Neural progenitor cell (in vitro differentiated cells): ENCODE measurements at regions not wholly inside any gene's neighbourhood (a gene's known extent, or its start where the extent isn't known, plus 50 kb on each side); places are given as distances from the start of the nearest gene placed in this dataset.
"Not testable (repeated sequence)": the region's sequence is repeated elsewhere in the genome, so short reads cannot be mapped to it uniquely, and the experiment has no call there.

Source experiments
- DNase-seq: peaks from one replicate; pipeline ENCODE4 v3.0.0-alpha.2; 2016; ENCODE audit warnings: low spot score
- H2AFZ ChIP-seq: fragments of 200-600 bp; sonication (generic); replicated peaks from 2 replicates; pipeline ENCODE4 v1.6.1; 2016; ENCODE audit warnings: antibody characterized with exemption
- H3F3A ChIP-seq: fragments of 200-600 bp; sonication (generic); 2 replicates; pipeline ENCODE4 v1.6.1; 2016; ENCODE audit warnings: antibody characterized with exemption, low read depth
- H3K27ac ChIP-seq: fragments of 200-600 bp; sonication (generic); 2 replicates; pipeline ENCODE4 v1.5.1; 2016; ENCODE audit warnings: mild to moderate bottlenecking
- H3K27me3 ChIP-seq: fragments of 200-600 bp; sonication (generic); 2 replicates; pipeline ENCODE4 v1.6.1; 2016; ENCODE audit warnings: mild to moderate bottlenecking, moderate library complexity
- H3K36me3 ChIP-seq: fragments of 200-600 bp; sonication (generic); 2 replicates; pipeline ENCODE4 v1.5.1; 2016
- H3K4me1 ChIP-seq: fragments of 200-600 bp; sonication (generic); 2 replicates; pipeline ENCODE4 v1.6.1; 2016; ENCODE audit warnings: mixed run types
- H3K4me2 ChIP-seq: fragments of 200-600 bp; sonication (generic); 2 replicates; pipeline ENCODE4 v1.6.1; 2016
- H3K4me3 ChIP-seq: fragments of 200-600 bp; sonication (generic); 2 replicates; pipeline ENCODE4 v1.5.1; 2016
- H3K79me2 ChIP-seq: fragments of 200-600 bp; sonication (generic); 2 replicates; pipeline ENCODE4 v1.6.1; 2016; ENCODE audit warnings: low read depth
- H3K9ac ChIP-seq: fragments of 200-600 bp; sonication (generic); 2 replicates; pipeline ENCODE4 v1.6.1; 2016
- H3K9me3 ChIP-seq: fragments of 200-600 bp; sonication (generic); 2 replicates; pipeline ENCODE4 v1.5.1; 2016; ENCODE audit warnings: low read depth
- H4K20me1 ChIP-seq: fragments of 200-600 bp; sonication (generic); 2 replicates; pipeline ENCODE4 v1.6.1; 2016; ENCODE audit warnings: low read depth
- H3K27ac Mint-ChIP-seq: 3 replicates; pipeline ENCODE4 v1.8.0; 2021; ENCODE audit warnings: mixed read lengths
- H3K27me3 Mint-ChIP-seq: 2 replicates; pipeline ENCODE4 v1.8.0; 2022; ENCODE audit warnings: low read depth, mild to moderate bottlenecking, inconsistent platforms, moderate library complexity, mixed read lengths; ENCODE audit not compliant: insufficient read depth
- H3K36me3 Mint-ChIP-seq: 3 replicates; pipeline ENCODE4 v1.8.0; 2021; ENCODE audit warnings: mixed read lengths
- H3K4me1 Mint-ChIP-seq: 3 replicates; pipeline ENCODE4 v1.8.0; 2021; ENCODE audit warnings: mixed read lengths
- H3K4me3 Mint-ChIP-seq: 3 replicates; pipeline ENCODE4 v1.8.0; 2021; ENCODE audit warnings: mild to moderate bottlenecking, moderate library complexity, mixed read lengths
- H3K9me3 Mint-ChIP-seq: 3 replicates; pipeline ENCODE4 v1.8.0; 2020; ENCODE audit warnings: mixed read lengths
- EZH2 ChIP-seq: fragments of 200-600 bp; sonication (generic); IDR thresholded peaks from 2 replicates; pipeline ENCODE4 v1.6.1; 2017; ENCODE audit warnings: antibody characterized with exemption, mild to moderate bottlenecking, moderate library complexity
- EZH2phosphoT487 ChIP-seq: fragments of 200-600 bp; sonication (generic); IDR thresholded peaks from 2 replicates; pipeline ENCODE4 v1.6.1; 2017; ENCODE audit warnings: antibody characterized with exemption
- TF ChIP-seq, protein P1 (sequence below): fragments of 200-600 bp; sonication (generic); IDR thresholded peaks from 2 replicates; pipeline ENCODE4 v1.5.1; 2017; ENCODE audit warnings: antibody characterized with exemption, mild to moderate bottlenecking

DNA sequence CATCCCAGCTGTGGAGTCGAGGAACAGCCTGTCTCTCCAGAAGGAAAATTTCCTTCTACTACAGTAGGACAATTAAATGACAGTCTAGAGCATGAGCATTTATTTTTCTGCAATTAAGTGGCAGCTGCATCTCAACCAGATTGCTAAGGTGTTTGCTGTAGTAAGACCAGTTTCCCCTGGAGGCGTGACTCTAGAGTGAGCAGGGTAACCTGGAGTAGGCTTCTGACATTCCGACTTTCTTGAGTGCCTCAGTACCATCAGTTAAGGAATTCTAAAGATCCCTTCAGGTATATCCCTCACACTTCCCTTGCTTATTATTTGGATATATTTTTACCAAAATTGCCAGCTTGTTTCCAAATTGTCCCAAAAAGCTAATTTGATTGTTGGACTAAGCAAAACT, 59.2 kb upstream of the IRX2 start:
- Histone ChIP-seq H3K79me2 (no peaks in the 10 kb centered on the region), H3K4me2 (no peak overlapping the region), H4K20me1 (no peaks in the 10 kb centered on the region), H3K36me3 (no peaks in the 10 kb centered on the region), H3K4me3 (no peak overlapping the region), H3K9me3 (no peaks in the 10 kb centered on the region), H3K27ac (no peak overlapping the region), H3K4me1 (no peaks in the 10 kb centered on the region), H2AFZ (no peak overlapping the region), H3K9ac (no peak overlapping the region), H3F3A (no peaks in the 10 kb centered on the region), H3K27me3 (no peaks in the 10 kb centered on the region)
- Mint-ChIP-seq H3K9me3 (no peaks in the 10 kb centered on the region), H3K36me3 (no peaks in the 10 kb centered on the region), H3K4me1 (peaks cover 3% of the 10 kb centered on the region), H3K4me3 (no peak overlapping the region), H3K27ac (no peak overlapping the region), H3K27me3 (peaks cover 2% of the 10 kb centered on the region)
- no peak for DNase-seq
- TF ChIP-seq EZH2phosphoT487, result no peak
- no peak for TF ChIP-seq EZH2
- TF ChIP-seq, protein P1, sequence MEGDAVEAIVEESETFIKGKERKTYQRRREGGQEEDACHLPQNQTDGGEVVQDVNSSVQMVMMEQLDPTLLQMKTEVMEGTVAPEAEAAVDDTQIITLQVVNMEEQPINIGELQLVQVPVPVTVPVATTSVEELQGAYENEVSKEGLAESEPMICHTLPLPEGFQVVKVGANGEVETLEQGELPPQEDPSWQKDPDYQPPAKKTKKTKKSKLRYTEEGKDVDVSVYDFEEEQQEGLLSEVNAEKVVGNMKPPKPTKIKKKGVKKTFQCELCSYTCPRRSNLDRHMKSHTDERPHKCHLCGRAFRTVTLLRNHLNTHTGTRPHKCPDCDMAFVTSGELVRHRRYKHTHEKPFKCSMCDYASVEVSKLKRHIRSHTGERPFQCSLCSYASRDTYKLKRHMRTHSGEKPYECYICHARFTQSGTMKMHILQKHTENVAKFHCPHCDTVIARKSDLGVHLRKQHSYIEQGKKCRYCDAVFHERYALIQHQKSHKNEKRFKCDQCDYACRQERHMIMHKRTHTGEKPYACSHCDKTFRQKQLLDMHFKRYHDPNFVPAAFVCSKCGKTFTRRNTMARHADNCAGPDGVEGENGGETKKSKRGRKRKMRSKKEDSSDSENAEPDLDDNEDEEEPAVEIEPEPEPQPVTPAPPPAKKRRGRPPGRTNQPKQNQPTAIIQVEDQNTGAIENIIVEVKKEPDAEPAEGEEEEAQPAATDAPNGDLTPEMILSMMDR, result no peak

- not testable (repeated sequence) for H3K9ac ChIP-seq, H3K9me3 Mint-ChIP-seq, H3K36me3 Mint-ChIP-seq, H3K27me3 Mint-ChIP-seq, DNase-seq, H3K27ac Mint-ChIP-seq, H3F3A ChIP-seq, H3K27me3 ChIP-seq, H3K4me3 Mint-ChIP-seq, H3K27ac ChIP-seq, H3K79me2 ChIP-seq, H3K4me2 ChIP-seq, H3K4me3 ChIP-seq, H3K36me3 ChIP-seq, H3K4me1 Mint-ChIP-seq, H3K4me1 ChIP-seq, H4K20me1 ChIP-seq, H3K9me3 ChIP-seq, H2AFZ ChIP-seq
These were observed 55.8 kb upstream of the IRX2 start for GRCh38 chr5:2807244-2807643.

- Mint-ChIP-seq H3K27ac (no peak overlapping the region), H3K4me3 (no peak overlapping the region), H3K36me3 (no peaks in the 10 kb centered on the region), H3K27me3 (peaks cover 4% of the 10 kb centered on the region), H3K4me1 (no peaks in the 10 kb centered on the region), H3K9me3 (no peaks in the 10 kb centered on the region)
- Histone ChIP-seq H3K4me1 (no peaks in the 10 kb centered on the region), H3K4me2 (no peak overlapping the region), H3K27me3 (no peaks in the 10 kb centered on the region), H2AFZ (no peak overlapping the region), H4K20me1 (no peaks in the 10 kb centered on the region), H3K36me3 (no peaks in the 10 kb centered on the region), H3K27ac (no peak overlapping the region), H3F3A (no peaks in the 10 kb centered on the region), H3K9ac (no peak overlapping the region), H3K4me3 (no peak overlapping the region), H3K9me3 (no peaks in the 10 kb centered on the region), H3K79me2 (no peaks in the 10 kb centered on the region)
- TF ChIP-seq EZH2phosphoT487, result no peak
- TF ChIP-seq, protein P1, result no peak
- no peak for TF ChIP-seq EZH2
- DNase-seq, result no peak
These were observed 54.7 kb upstream of the IRX2 start for GRCh38 chr5:2806176-2806575.

DNA sequence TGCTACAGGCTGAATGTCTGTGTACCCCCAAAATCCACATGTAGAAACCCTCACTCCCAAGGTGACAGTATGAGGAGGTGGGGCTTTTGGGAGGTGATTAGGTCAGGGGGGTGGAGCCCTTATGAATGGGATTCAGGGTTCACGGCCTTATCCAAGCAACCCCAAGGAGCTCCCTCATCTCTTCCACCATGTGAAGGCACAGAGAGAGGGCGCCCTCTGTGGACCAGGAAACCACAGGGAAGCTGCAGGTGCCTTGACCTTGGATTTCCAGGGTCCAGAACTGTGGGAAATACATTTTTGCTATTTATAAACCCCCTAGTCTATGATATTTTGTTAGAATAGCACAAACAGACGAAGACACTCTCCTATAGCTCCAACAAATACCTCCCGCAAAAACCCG, 53.6 kb upstream of the IRX2 start:
- H3K36me3 Mint-ChIP-seq, result no peaks in the 10 kb centered on the region
- no peaks in the 10 kb centered on the region for H3F3A ChIP-seq
- H3K4me3 ChIP-seq, result no peak overlapping the region
- H3K27ac Mint-ChIP-seq, result no peak overlapping the region
- no peak overlapping the region for H3K27ac ChIP-seq
- TF ChIP-seq EZH2 (no peak), EZH2phosphoT487 (no peak)
- TF ChIP-seq, protein P1, result peak; percentile 25
- no peaks in the 10 kb centered on the region for H4K20me1 ChIP-seq
- no peak for DNase-seq
- H3K9me3 ChIP-seq, result no peaks in the 10 kb centered on the region
- no peaks in the 10 kb centered on the region for H3K79me2 ChIP-seq
- H3K9me3 Mint-ChIP-seq, result no peaks in the 10 kb centered on the region
- no peak overlapping the region for H3K4me3 Mint-ChIP-seq
- no peak overlapping the region for H2AFZ ChIP-seq
- no peaks in the 10 kb centered on the region for H3K36me3 ChIP-seq
- no peaks in the 10 kb centered on the region for H3K27me3 ChIP-seq
- no peaks in the 10 kb centered on the region for H3K4me1 ChIP-seq
- H3K9ac ChIP-seq, result no peak overlapping the region
- no peaks in the 10 kb centered on the region for H3K4me1 Mint-ChIP-seq
- H3K27me3 Mint-ChIP-seq, result peaks cover 4% of the 10 kb centered on the region
- H3K4me2 ChIP-seq, result no peak overlapping the region
